ENCODE measurements at regions not wholly inside any gene's neighbourhood (a gene's known extent, or its start where the extent isn't known, plus 50 kb on each side); places are given as distances from the start of the nearest gene placed in this dataset.

DNA sequence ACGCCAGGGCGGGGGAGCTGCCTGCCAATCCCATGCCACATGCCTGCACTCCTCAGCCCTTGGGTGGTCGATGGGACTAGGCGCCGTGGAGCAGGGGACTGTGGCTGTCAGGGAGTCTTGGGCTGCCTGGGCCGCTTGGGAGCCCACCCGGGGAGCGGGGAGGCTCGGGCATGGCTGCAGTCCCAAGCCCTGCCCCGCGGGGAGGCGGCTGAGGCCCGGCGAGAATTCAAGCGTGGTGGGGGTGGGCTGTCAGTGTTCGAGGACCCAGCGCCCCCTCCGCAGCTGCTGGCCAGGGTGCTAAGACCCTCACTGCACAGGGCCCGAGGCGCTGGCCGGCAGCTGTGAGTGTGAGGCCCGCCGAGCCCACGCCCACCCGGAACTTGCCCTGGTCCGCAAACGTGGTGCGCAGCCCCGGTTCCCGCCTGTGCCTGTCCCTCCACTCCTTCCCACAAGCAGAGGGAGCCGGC lies 83.2 kb upstream of the DMRTA1 start:
- TF ChIP-seq, protein P1, sequence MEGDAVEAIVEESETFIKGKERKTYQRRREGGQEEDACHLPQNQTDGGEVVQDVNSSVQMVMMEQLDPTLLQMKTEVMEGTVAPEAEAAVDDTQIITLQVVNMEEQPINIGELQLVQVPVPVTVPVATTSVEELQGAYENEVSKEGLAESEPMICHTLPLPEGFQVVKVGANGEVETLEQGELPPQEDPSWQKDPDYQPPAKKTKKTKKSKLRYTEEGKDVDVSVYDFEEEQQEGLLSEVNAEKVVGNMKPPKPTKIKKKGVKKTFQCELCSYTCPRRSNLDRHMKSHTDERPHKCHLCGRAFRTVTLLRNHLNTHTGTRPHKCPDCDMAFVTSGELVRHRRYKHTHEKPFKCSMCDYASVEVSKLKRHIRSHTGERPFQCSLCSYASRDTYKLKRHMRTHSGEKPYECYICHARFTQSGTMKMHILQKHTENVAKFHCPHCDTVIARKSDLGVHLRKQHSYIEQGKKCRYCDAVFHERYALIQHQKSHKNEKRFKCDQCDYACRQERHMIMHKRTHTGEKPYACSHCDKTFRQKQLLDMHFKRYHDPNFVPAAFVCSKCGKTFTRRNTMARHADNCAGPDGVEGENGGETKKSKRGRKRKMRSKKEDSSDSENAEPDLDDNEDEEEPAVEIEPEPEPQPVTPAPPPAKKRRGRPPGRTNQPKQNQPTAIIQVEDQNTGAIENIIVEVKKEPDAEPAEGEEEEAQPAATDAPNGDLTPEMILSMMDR (IDR thresholded peaks at IDR 0.05), result no peak
- TF ChIP-seq ZFX (IDR thresholded peaks at IDR 0.05; ENCODE audit: borderline replicate concordance), result no peak

Measured in 22Rv1 (cell line).